GM12874 (cell line): ENCODE measurements at regions not wholly inside any gene's neighbourhood (a gene's known extent, or its start where the extent isn't known, plus 50 kb on each side); places are given as distances from the start of the nearest gene placed in this dataset.

Source experiments
- TF ChIP-seq, protein P1 (sequence below): IDR thresholded peaks from 2 replicates; pipeline ENCODE4 v1.5.1; 2011; ENCODE audit warnings: low read depth, mild to moderate bottlenecking, control low read depth, low read length, moderate library complexity; ENCODE audit not compliant: insufficient read depth

DNA sequence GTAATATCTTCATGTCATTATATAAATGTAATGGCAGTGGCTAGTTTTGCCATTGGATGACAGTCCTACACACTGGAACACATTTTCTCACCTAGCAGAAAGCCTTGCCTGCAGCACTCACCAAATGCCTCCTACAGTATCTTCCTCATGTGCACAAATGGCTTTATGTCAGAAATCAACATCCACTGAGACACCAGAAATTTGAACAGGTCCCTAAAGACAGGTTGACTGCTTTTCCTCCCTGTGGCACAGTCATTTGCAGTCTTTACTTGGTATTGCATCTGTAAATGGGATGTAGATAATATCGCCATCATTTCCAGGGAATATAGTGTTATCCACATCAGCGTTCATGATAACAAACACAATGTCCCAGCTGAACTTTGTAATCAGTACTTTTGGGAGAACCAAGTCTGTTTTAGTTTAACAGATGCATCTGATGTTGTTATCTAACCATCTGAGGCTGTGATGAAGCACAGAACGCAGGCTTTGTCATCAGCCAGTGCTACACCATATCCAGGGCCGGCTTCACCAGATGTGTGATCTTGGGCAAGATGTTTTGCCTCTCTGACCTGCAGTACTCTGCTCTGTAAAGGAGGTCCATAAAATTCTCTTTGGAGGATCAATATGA, 83.9 kb upstream of the TAS2R1 start:
- TF ChIP-seq, protein P1, sequence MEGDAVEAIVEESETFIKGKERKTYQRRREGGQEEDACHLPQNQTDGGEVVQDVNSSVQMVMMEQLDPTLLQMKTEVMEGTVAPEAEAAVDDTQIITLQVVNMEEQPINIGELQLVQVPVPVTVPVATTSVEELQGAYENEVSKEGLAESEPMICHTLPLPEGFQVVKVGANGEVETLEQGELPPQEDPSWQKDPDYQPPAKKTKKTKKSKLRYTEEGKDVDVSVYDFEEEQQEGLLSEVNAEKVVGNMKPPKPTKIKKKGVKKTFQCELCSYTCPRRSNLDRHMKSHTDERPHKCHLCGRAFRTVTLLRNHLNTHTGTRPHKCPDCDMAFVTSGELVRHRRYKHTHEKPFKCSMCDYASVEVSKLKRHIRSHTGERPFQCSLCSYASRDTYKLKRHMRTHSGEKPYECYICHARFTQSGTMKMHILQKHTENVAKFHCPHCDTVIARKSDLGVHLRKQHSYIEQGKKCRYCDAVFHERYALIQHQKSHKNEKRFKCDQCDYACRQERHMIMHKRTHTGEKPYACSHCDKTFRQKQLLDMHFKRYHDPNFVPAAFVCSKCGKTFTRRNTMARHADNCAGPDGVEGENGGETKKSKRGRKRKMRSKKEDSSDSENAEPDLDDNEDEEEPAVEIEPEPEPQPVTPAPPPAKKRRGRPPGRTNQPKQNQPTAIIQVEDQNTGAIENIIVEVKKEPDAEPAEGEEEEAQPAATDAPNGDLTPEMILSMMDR: no peak

DNA sequence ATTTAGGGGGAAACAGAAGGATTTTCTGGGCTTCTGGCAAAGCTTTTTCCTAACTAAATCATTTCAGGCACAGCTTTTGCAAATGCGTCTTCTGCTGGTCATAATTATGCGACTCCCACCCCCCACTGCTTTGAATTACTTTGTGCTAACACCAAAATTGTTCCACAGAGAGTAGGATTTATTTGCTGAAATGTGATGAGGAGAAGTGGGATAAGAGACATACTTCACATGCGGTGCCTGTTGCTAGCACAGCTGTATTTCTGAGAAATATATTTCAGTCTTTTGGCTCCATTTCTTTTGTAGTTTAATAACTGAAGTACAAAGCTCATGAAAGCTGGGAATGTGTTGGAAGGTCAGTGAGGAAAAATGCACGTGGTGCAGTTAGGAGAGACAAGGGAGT, 83.2 kb upstream of the TAS2R1 start:
- TF ChIP-seq, protein P1: no peak

DNA sequence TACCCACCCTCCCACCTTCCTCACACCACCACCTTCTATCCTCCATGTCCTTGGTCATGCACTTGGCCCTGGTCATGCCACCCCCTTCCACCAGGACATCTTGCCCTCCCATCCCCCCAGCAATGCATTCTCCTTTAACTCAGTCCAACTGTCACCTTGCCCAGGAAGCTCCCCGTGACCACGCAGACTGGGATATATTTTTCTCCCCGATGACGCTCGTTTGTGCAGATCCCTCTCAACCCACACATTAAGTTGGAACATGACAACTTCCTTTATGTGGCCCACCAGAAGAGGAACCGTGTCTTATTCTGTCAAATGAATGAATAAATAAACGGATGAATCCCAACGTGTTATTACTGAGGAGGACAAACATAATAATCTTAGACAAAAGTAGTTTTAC, 82.8 kb upstream of the TAS2R1 start:
- TF ChIP-seq, protein P1: no peak

DNA sequence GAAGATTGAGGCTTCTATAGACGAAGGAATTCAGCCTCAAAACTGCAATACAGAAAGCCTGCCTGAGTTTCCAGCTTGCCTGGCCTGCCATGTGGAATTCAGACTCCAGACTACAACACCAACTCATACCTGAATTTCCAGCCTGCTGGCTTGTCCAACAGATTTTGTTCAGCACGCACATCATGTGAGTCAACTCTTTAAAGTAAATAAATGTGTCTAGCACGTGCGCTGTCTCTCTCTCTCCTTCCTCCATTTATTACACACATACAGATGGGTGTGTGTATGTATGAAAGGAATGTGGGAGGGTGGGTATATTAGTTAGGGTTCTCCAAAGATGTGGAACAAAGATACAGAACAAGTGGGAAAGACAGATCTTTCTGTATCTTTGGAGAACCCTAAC, 82.4 kb upstream of the TAS2R1 start:
- TF ChIP-seq, protein P1: no peak

DNA sequence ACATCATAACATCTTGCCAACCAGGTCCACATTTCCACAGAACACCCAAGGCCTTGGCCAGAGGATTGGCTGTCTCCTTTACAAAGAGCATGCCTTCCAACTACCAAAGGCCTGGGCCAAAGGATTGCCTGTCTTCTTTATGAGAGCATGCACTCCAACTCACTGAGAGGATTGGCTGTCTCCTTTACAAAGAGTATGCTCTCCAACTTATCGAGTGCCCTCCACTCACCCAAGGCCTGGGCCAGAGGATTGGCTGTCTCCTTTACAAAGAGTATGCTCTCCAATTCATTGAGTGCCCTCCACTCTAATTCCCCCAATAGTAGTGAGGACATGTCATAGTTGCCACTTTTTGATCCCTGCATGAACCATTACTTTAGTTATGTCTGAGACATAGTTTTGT, 79.9 kb upstream of the TAS2R1 start:
- TF ChIP-seq, protein P1: no peak

DNA sequence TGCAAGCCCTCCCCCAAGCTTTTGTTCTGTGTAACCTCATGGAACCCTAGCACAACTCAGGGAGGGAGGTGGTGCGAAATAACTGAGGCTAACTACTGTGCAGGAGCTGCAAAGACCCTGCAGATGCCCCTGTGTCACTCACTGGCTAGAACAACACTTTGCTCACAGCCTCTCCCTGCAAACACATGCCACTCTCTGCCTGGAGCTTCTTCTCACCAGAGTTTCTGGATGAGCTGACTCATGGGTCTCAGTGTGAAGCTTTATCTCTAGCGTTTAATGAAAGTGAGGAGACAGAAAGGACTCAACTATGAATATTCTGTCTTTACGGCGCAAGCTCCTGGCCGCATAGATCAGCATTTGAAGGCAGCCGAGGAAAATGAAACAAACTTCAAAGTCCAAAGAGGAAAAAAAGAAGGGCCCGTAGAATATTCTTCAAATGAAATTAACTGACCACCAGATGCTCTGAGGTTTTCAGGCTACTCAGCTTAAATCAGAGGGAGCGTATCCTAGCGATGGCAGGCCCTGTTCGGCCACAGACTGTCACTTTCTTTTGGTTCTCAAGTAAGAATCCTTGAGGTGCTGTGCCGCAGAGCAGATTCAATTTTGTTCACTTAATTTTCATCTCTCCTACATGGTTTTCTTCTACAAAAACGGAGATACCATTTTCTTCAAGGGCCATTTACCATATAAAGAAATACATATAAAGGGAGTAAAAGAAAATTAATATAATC, 77.7 kb upstream of the TAS2R1 start:
- TF ChIP-seq, protein P1: no peak

DNA sequence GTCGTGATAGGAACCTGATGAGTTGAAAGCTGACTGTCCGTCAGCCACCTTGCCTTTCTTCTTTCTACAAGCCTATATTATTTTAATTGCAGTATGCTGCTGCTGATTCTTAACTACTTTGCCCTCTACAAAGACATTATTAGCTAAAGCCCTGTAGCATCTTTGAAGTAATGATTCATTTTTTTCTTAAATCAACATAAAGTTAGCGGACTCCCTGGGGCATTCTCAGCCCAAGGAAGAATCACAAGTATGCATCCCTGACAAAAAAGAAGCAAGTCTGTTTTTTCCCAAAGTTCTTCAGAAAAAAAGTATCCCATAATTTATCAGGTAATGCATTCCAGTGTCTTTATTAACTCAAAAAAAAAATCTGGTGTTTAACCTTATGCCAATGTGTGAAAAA, 69.5 kb upstream of the TAS2R1 start:
- TF ChIP-seq, protein P1: no peak
